ENCODE measurements at regions not wholly inside any gene's neighbourhood (a gene's known extent, or its start where the extent isn't known, plus 50 kb on each side); places are given as distances from the start of the nearest gene placed in this dataset.

- Mint-ChIP-seq H3K4me1 (ENCODE audit: low read depth) (no peaks in the 10 kb centered on the region), H3K27me3 (no peaks in the 10 kb centered on the region), H3K4me3 (no peak overlapping the region), H3K9me3 (peaks cover 12% of the 10 kb centered on the region), H3K27ac (no peak overlapping the region), H3K36me3 (ENCODE audit: low read depth) (no peaks in the 10 kb centered on the region)
- H3K27ac ChIP-seq (ENCODE audit: low read depth in 1 of 2, low read length in 2 of 2), result no peak overlapping the region
- ATAC-seq (ENCODE audit: poor library complexity), result no peak
- POLR2A ChIA-PET, result no interaction called here
- CTCF ChIA-PET, result interaction anchor here (0.7 kb wide), 1 partner anchor 1749 kb away, joined by 3 read pairs; no protein-coding TSS in a partner anchor
- no peaks in the 10 kb centered on the region for H3K36me3 ChIP-seq (ENCODE audit: insufficient read depth, low read length)
- H3K27me3 ChIP-seq (ENCODE audit: control insufficient read depth in 1 of 2, insufficient read depth in 2 of 2, low read length in 2 of 2), result no peaks in the 10 kb centered on the region
- H3K4me1 ChIP-seq (ENCODE audit: insufficient read depth, low read length), result no peaks in the 10 kb centered on the region
- no peak for DNase-seq
- peaks cover 0 to 4% of the 10 kb centered on the region in 2 experiments for H3K9me3 ChIP-seq (ENCODE audit: control insufficient read depth in 1 of 2, insufficient read depth in 1 of 2, low read length in 2 of 2)
- no peak overlapping the region for H3K4me3 ChIP-seq (ENCODE audit: low read length)
- no peak for TF ChIP-seq CTCF (IDR thresholded peaks at IDR 0.05)
- intact Hi-C loops (cut with DNase I, micrococcal nuclease), result no loop called here
These were observed 516.0 kb downstream of the PCDH7 start for GRCh38 chr4:31236020-31236638.

- H3K4me1 Mint-ChIP-seq (ENCODE audit: low read depth), result no peaks in the 10 kb centered on the region
- H3K9me3 Mint-ChIP-seq, result peaks cover 14% of the 10 kb centered on the region
- Histone ChIP-seq H3K36me3 (ENCODE audit: insufficient read depth, low read length) (no peaks in the 10 kb centered on the region), H3K27me3 (ENCODE audit: control insufficient read depth in 1 of 2, insufficient read depth in 2 of 2, low read length in 2 of 2) (no peaks in the 10 kb centered on the region), H3K4me3 (ENCODE audit: low read length) (no peak overlapping the region), H3K9me3 (ENCODE audit: control insufficient read depth in 1 of 2, insufficient read depth in 1 of 2, low read length in 2 of 2) (peaks cover 4 to 5% of the 10 kb centered on the region in 2 experiments), H3K4me1 (ENCODE audit: insufficient read depth, low read length) (no peaks in the 10 kb centered on the region), H3K27ac (ENCODE audit: low read depth in 1 of 2, low read length in 2 of 2) (no peak overlapping the region)
- no peak for DNase-seq
- ATAC-seq (ENCODE audit: poor library complexity), result no peak
- no peak overlapping the region for H3K27ac Mint-ChIP-seq
- H3K27me3 Mint-ChIP-seq, result no peaks in the 10 kb centered on the region
- CTCF ChIA-PET, result no interaction called here
- no peaks in the 10 kb centered on the region for H3K36me3 Mint-ChIP-seq (ENCODE audit: low read depth)
- intact Hi-C loops (cut with DNase I, micrococcal nuclease), result no loop called here
- no peak for TF ChIP-seq CTCF (IDR thresholded peaks at IDR 0.05)
- H3K4me3 Mint-ChIP-seq, result no peak overlapping the region
- POLR2A ChIA-PET, result no interaction called here
These were observed 516.5 kb downstream of the PCDH7 start for GRCh38 chr4:31236639-31237173.

- Histone ChIP-seq H3K4me3 (ENCODE audit: low read length) (no peak overlapping the region), H3K36me3 (ENCODE audit: insufficient read depth, low read length) (no peaks in the 10 kb centered on the region), H3K4me1 (ENCODE audit: insufficient read depth, low read length) (no peaks in the 10 kb centered on the region), H3K27me3 (ENCODE audit: control insufficient read depth in 1 of 2, insufficient read depth in 2 of 2, low read length in 2 of 2) (no peaks in the 10 kb centered on the region), H3K27ac (ENCODE audit: low read depth in 1 of 2, low read length in 2 of 2) (no peak overlapping the region), H3K9me3 (ENCODE audit: control insufficient read depth in 1 of 2, insufficient read depth in 1 of 2, low read length in 2 of 2) (peaks cover 6% of the 10 kb centered on the region in 2 experiments)
- ChIA-PET POLR2A (no interaction called here), CTCF (no interaction called here)
- intact Hi-C loops (cut with DNase I, micrococcal nuclease), result no loop called here
- Mint-ChIP-seq H3K4me1 (ENCODE audit: low read depth) (no peaks in the 10 kb centered on the region), H3K36me3 (ENCODE audit: low read depth) (no peaks in the 10 kb centered on the region), H3K27me3 (no peaks in the 10 kb centered on the region), H3K4me3 (no peak overlapping the region), H3K9me3 (peaks cover 11% of the 10 kb centered on the region), H3K27ac (no peak overlapping the region)
- ATAC-seq (ENCODE audit: poor library complexity) (no peak), DNase-seq (no peak)
- no peak for TF ChIP-seq CTCF (IDR thresholded peaks at IDR 0.05)
These were observed 517.1 kb downstream of the PCDH7 start for GRCh38 chr4:31237233-31237632.
